DOHH2 (cell line): ENCODE measurements at regions not wholly inside any gene's neighbourhood (a gene's known extent, or its start where the extent isn't known, plus 50 kb on each side); places are given as distances from the start of the nearest gene placed in this dataset.
"Not testable (repeated sequence)": the region's sequence is repeated elsewhere in the genome, so short reads cannot be mapped to it uniquely, and the experiment has no call there.

Experiments used
- H3F3A ChIP-seq: fragments of 200-600 bp; sonication (generic), shearing (Covaris generic); 2 replicates; pipeline ENCODE4 v1.6.0; 2016; ENCODE audit warnings: antibody characterized with exemption, mild to moderate bottlenecking; ENCODE audit not compliant: control insufficient read depth, insufficient read depth
- H3K27ac ChIP-seq: fragments of 200-600 bp; sonication (generic); 2 replicates; pipeline ENCODE4 v1.5.1; 2014; ENCODE audit warnings: low read depth, mild to moderate bottlenecking, low read length, moderate library complexity
- H3K27me3 ChIP-seq: fragments of 200-600 bp; sonication (generic); 2 replicates; pipeline ENCODE4 v1.6.1; 2014; ENCODE audit warnings: mild to moderate bottlenecking, low read length, mixed read lengths; ENCODE audit not compliant: control insufficient read depth
- H3K36me3 ChIP-seq: fragments of 200-600 bp; sonication (generic); 2 replicates; pipeline ENCODE4 v1.6.1; 2014; ENCODE audit warnings: mild to moderate bottlenecking, low read length, moderate library complexity, mixed read lengths; ENCODE audit not compliant: control insufficient read depth
- H3K4me1 ChIP-seq: fragments of 200-600 bp; sonication (generic); 2 replicates; pipeline ENCODE4 v1.6.1; 2014; ENCODE audit warnings: mild to moderate bottlenecking, low read length, mixed read lengths; ENCODE audit not compliant: control insufficient read depth
- H3K4me2 ChIP-seq: fragments of 200-600 bp; sonication (generic); 2 replicates; pipeline ENCODE4 v1.6.0; 2014; ENCODE audit warnings: mild to moderate bottlenecking, low read length, moderate library complexity
- H3K4me3 ChIP-seq: fragments of 200-600 bp; sonication (generic); 2 replicates; pipeline ENCODE4 v1.5.1; 2014; ENCODE audit warnings: mild to moderate bottlenecking, low read length, mixed read lengths
- H3K79me2 ChIP-seq: fragments of 200-600 bp; sonication (generic); 2 replicates; pipeline ENCODE4 v1.6.1; 2014; ENCODE audit warnings: mild to moderate bottlenecking, low read length, mixed read lengths; ENCODE audit not compliant: control insufficient read depth
- H3K9me2 ChIP-seq: fragments of 200-600 bp; sonication (generic); replicated peaks from 2 replicates; pipeline ENCODE4 v1.6.1; 2014; ENCODE audit warnings: mild to moderate bottlenecking, low read length, mixed read lengths; ENCODE audit not compliant: control insufficient read depth
- H3K9me3 ChIP-seq: fragments of 200-600 bp; sonication (generic); 2 replicates; pipeline ENCODE4 v1.6.1; 2014; ENCODE audit warnings: antibody characterized with exemption, low read length, mixed read lengths; ENCODE audit not compliant: control insufficient read depth, insufficient read depth
- H4K20me1 ChIP-seq: fragments of 200-600 bp; sonication (generic); 2 replicates; pipeline ENCODE4 v1.6.0; 2014; ENCODE audit warnings: low read depth, mild to moderate bottlenecking, antibody characterized with exemption, low read length, moderate library complexity; ENCODE audit not compliant: control insufficient read depth, insufficient read depth
- CTCF ChIP-seq: fragments of 200-600 bp; sonication (generic); IDR thresholded peaks from one replicate; pipeline ENCODE4 v1.5.1; 2014; ENCODE audit warnings: antibody characterized with exemption, mild to moderate bottlenecking, low read depth, low read length; ENCODE audit not compliant: poor library complexity, severe bottlenecking
- EZH2phosphoT487 ChIP-seq: fragments of 200-600 bp; sonication (generic); IDR thresholded peaks from 2 replicates; pipeline ENCODE4 v1.6.1; 2017; ENCODE audit warnings: borderline replicate concordance, mild to moderate bottlenecking, antibody characterized with exemption, low read length, moderate library complexity, mixed read lengths

DNA sequence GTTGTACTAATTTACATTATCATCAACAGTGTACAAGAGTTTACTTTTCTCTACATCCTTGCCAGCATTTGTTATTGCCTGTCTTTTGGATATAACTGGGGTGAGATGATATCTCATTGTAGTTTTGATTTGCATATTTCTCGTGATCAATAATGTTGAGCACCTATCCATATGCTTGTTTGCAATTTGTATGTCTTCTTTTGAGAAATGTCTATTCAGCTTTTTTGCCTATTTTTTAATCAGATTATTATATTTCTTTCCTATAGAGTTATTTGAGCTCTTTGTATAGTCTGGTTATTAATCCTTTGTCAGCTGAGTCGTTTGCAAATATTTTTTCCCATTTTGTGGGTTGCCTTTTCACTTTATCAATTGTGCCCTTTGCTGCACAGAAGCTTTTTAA lies 540.8 kb upstream of the SGO1 start:
- Histone ChIP-seq H3K9me2 (no peaks in the 10 kb centered on the region), H3K4me2 (no peak overlapping the region), H4K20me1 (no peaks in the 10 kb centered on the region), H3K4me1 (no peaks in the 10 kb centered on the region), H3F3A (no peaks in the 10 kb centered on the region), H3K4me3 (no peak overlapping the region), H3K79me2 (no peaks in the 10 kb centered on the region), H3K36me3 (no peaks in the 10 kb centered on the region), H3K9me3 (no peaks in the 10 kb centered on the region), H3K27ac (no peak overlapping the region), H3K27me3 (no peaks in the 10 kb centered on the region)
- no peak for TF ChIP-seq CTCF
- no peak for TF ChIP-seq EZH2phosphoT487

DNA sequence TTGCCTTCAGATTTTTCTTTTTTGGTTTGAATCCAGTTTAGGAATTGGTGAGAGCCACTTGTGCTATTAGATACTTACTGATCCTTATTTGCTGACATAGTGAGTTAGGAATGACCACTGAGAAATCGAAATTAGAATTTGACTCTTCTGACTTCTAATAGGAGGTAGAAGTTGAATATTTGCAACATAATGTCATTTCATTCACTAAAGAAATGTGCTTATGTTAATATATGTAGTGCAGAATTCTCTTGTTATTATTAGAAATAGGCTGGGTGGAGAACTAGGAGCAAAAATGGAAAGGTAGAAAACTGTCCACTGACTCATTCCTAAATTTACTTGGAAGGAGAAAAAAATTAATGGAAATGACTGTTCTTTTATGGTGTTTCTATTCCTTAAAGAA lies 538.2 kb upstream of the SGO1 start:
- no peak overlapping the region for H3K4me2 ChIP-seq
- no peaks in the 10 kb centered on the region for H3K9me3 ChIP-seq
- no peaks in the 10 kb centered on the region for H3K9me2 ChIP-seq
- H3K4me3 ChIP-seq, result no peak overlapping the region
- no peaks in the 10 kb centered on the region for H4K20me1 ChIP-seq
- TF ChIP-seq EZH2phosphoT487, result no peak
- H3K27me3 ChIP-seq, result no peaks in the 10 kb centered on the region
- H3K4me1 ChIP-seq, result no peaks in the 10 kb centered on the region
- no peak overlapping the region for H3K27ac ChIP-seq
- no peaks in the 10 kb centered on the region for H3K36me3 ChIP-seq
- no peaks in the 10 kb centered on the region for H3F3A ChIP-seq
- H3K79me2 ChIP-seq, result no peaks in the 10 kb centered on the region

DNA sequence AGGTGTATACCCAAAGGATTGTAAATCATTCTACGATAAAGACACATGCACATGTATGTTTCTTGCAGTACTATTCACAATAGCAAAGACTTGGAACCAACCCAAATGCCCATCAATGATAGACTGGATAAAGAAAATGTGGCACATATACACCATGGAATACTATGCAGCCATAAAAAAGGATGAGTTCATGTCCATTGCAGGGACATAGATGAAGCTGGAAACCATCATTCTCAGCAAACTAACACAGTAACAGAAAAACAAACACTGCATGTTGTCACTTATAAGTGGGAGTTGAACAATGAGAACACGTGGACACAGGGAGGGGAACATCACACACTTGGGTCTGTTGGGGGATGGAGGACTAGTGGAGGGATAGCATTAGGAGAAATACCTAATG lies 530.4 kb upstream of the SGO1 start:
- H3F3A ChIP-seq, H4K20me1 ChIP-seq, H3K4me2 ChIP-seq, H3K9me2 ChIP-seq, H3K27ac ChIP-seq, H3K4me1 ChIP-seq, H3K9me3 ChIP-seq, H3K36me3 ChIP-seq, H3K27me3 ChIP-seq, H3K4me3 ChIP-seq, H3K79me2 ChIP-seq: not testable (repeated sequence)

GRCh38 chr3:20701641-20702040 lies 515.6 kb upstream of the SGO1 start:
- Histone ChIP-seq H3K4me1 (no peaks in the 10 kb centered on the region), H3K79me2 (no peaks in the 10 kb centered on the region), H4K20me1 (no peaks in the 10 kb centered on the region), H3K27ac (no peak overlapping the region), H3K27me3 (no peaks in the 10 kb centered on the region), H3K9me3 (no peaks in the 10 kb centered on the region), H3K9me2 (no peaks in the 10 kb centered on the region; the same call in 1 of the 2 replicates), H3K4me3 (no peak overlapping the region), H3K4me2 (no peak overlapping the region), H3F3A (no peaks in the 10 kb centered on the region), H3K36me3 (no peaks in the 10 kb centered on the region)
- TF ChIP-seq CTCF (no peak), EZH2phosphoT487 (no peak)
